ENCODE measurements at regions not wholly inside any gene's neighbourhood (a gene's known extent, or its start where the extent isn't known, plus 50 kb on each side); places are given as distances from the start of the nearest gene placed in this dataset.

- TF ChIP-seq CTCF (IDR thresholded peaks at IDR 0.05; ENCODE audit: low read depth, low read length) = no peak
- H3K4me3 ChIP-seq (ENCODE audit: low read depth, low read length) = no peak overlapping the region
Observed at GRCh38 chr3:178155521-178155920, 380.7 kb upstream of the KCNMB2 start.

GRCh38 chr3:178156301-178156700, 379.9 kb upstream of the KCNMB2 start:
- no peak overlapping the region for H3K4me3 ChIP-seq (ENCODE audit: low read depth, low read length)
- no peak for TF ChIP-seq CTCF (IDR thresholded peaks at IDR 0.05; ENCODE audit: low read depth, low read length)

- TF ChIP-seq CTCF (IDR thresholded peaks at IDR 0.05; ENCODE audit: low read depth, low read length) = no peak
- H3K4me3 ChIP-seq (ENCODE audit: low read depth, low read length) = no peak overlapping the region
Observed at GRCh38 chr3:178159691-178160220, 376.5 kb upstream of the KCNMB2 start.

GRCh38 chr3:178169421-178169820, 366.8 kb upstream of the KCNMB2 start:
- no peak overlapping the region for H3K4me3 ChIP-seq (ENCODE audit: low read depth, low read length)
- no peak for TF ChIP-seq CTCF (IDR thresholded peaks at IDR 0.05; ENCODE audit: low read depth, low read length)

GRCh38 chr3:178170698-178171535, 365.3 kb upstream of the KCNMB2 start:
- no peak for TF ChIP-seq CTCF (IDR thresholded peaks at IDR 0.05; ENCODE audit: low read depth, low read length)
- H3K4me3 ChIP-seq (ENCODE audit: low read depth, low read length) = no peak overlapping the region

GRCh38 chr3:178172121-178172520, 364.1 kb upstream of the KCNMB2 start:
- no peak for TF ChIP-seq CTCF (IDR thresholded peaks at IDR 0.05; ENCODE audit: low read depth, low read length)
- H3K4me3 ChIP-seq (ENCODE audit: low read depth, low read length) = no peak overlapping the region

GRCh38 chr3:178174201-178174915, 361.9 kb upstream of the KCNMB2 start:
- TF ChIP-seq CTCF (IDR thresholded peaks at IDR 0.05; ENCODE audit: low read depth, low read length) = no peak
- no peak overlapping the region for H3K4me3 ChIP-seq (ENCODE audit: low read depth, low read length)

All from WI38 (cell line).